ENCODE measurements at regions not wholly inside any gene's neighbourhood (a gene's known extent, or its start where the extent isn't known, plus 50 kb on each side); places are given as distances from the start of the nearest gene placed in this dataset.

- DNase-seq (ENCODE audit: low read depth, low spot score) (no peak), ATAC-seq (no peak)
- Histone ChIP-seq H3K4me1 (ENCODE audit: control insufficient read depth, insufficient read depth, low read length) (no peaks in the 10 kb centered on the region), H3K27ac (ENCODE audit: low read length) (no peak overlapping the region), H3K36me3 (ENCODE audit: control insufficient read depth, insufficient read depth, low read length) (no peaks in the 10 kb centered on the region; the same call in 1 of the 2 replicates), H3K27me3 (ENCODE audit: control insufficient read depth, insufficient read depth, low read length) (no peaks in the 10 kb centered on the region; the same call in 1 of the 2 replicates), H3K4me3 (ENCODE audit: low read depth in 2 of 2, low read length in 2 of 2) (no peak overlapping the region), H3K9me3 (ENCODE audit: control insufficient read depth, insufficient read depth, low read depth, low read length) (no peaks in the 10 kb centered on the region)
- intact Hi-C loops (cut with micrococcal nuclease; ENCODE audit: unreplicated experiment) (no loop called here), in situ Hi-C loops (cut with HindIII; ENCODE audit: low pct_unique_long_range_greater_than_20kb, low sequenced_read_pairs) (no loop called here)
- ChIA-PET CTCF (no interaction called here), POLR2A (no interaction called here)
- TF ChIP-seq TCF7L2 (IDR thresholded peaks at IDR 0.05; ENCODE audit: low read depth, low read length) (no peak), REST (IDR thresholded peaks at IDR 0.05; ENCODE audit: insufficient read depth in 1 of 2, low read depth in 2 of 2, low read length in 1 of 2) (no peak), SIN3A (IDR thresholded peaks at IDR 0.05; ENCODE audit: borderline replicate concordance, insufficient read depth, low read depth, low read length) (no peak), POLR2AphosphoS5 (IDR thresholded peaks at IDR 0.05; ENCODE audit: low read depth, low read length) (no peak), CTCF (IDR thresholded peaks at IDR 0.05) (no peak)
- no TSS peak for BruUV-seq (replicated peaks)
These were observed 183.0 kb upstream of the APCDD1 start for GRCh38 chr18:10271481-10271880.

GRCh38 chr18:10274301-10274700 is 180.1 kb upstream of the APCDD1 start:
- H3K27me3 ChIP-seq (ENCODE audit: control insufficient read depth, insufficient read depth, low read length), result no peaks in the 10 kb centered on the region; the same call in 1 of the 2 replicates
- H3K36me3 ChIP-seq (ENCODE audit: control insufficient read depth, insufficient read depth, low read length), result no peaks in the 10 kb centered on the region; the same call in 1 of the 2 replicates
- intact Hi-C loops (cut with micrococcal nuclease; ENCODE audit: unreplicated experiment) (no loop called here), in situ Hi-C loops (cut with HindIII; ENCODE audit: low pct_unique_long_range_greater_than_20kb, low sequenced_read_pairs) (no loop called here)
- ATAC-seq (no peak), DNase-seq (ENCODE audit: low read depth, low spot score) (no peak)
- TF ChIP-seq SIN3A (IDR thresholded peaks at IDR 0.05; ENCODE audit: borderline replicate concordance, insufficient read depth, low read depth, low read length) (no peak), CTCF (IDR thresholded peaks at IDR 0.05) (no peak), REST (IDR thresholded peaks at IDR 0.05; ENCODE audit: insufficient read depth in 1 of 2, low read depth in 2 of 2, low read length in 1 of 2) (no peak), POLR2AphosphoS5 (IDR thresholded peaks at IDR 0.05; ENCODE audit: low read depth, low read length) (no peak), TCF7L2 (IDR thresholded peaks at IDR 0.05; ENCODE audit: low read depth, low read length) (no peak)
- H3K4me3 ChIP-seq (ENCODE audit: low read depth in 2 of 2, low read length in 2 of 2), result no peak overlapping the region
- H3K4me1 ChIP-seq (ENCODE audit: control insufficient read depth, insufficient read depth, low read length), result no peaks in the 10 kb centered on the region
- CTCF ChIA-PET, result no interaction called here
- POLR2A ChIA-PET, result no interaction called here
- no peaks in the 10 kb centered on the region for H3K9me3 ChIP-seq (ENCODE audit: control insufficient read depth, insufficient read depth, low read depth, low read length)
- BruUV-seq (replicated peaks), result no TSS peak
- no peak overlapping the region for H3K27ac ChIP-seq (ENCODE audit: low read length)

Measured in Panc1 (cell line).